OCI-LY7 (cell line): ENCODE measurements at regions not wholly inside any gene's neighbourhood (a gene's known extent, or its start where the extent isn't known, plus 50 kb on each side); places are given as distances from the start of the nearest gene placed in this dataset.

ENCODE experiments used
- BruUV-seq: library from RNA; stranded (reverse); fragments of 400-500 nt; replicated peaks from 2 replicates; lab custom pipeline; 2021; lab: Mats Ljungman, UMichigan
- CTCF ChIA-PET: fragments of 300-600 bp; sonication (Branson Sonifier 250); formaldehyde crosslinking; loops from one replicate; lab custom pipeline; 2022; ENCODE audit warnings: antibody characterized with exemption; ENCODE audit not compliant: unreplicated experiment; lab: Charles Lee
- POLR2A ChIA-PET: fragments of 300-600 bp; sonication (Branson Sonifier 250); formaldehyde crosslinking; loops from one replicate; lab custom pipeline; 2022; ENCODE audit warnings: antibody characterized with exemption; lab: Charles Lee
- DNase-seq: peaks from one replicate; pipeline ENCODE4 v3.0.0-alpha.2; 2015; ENCODE audit warnings: low spot score
- H2AFZ ChIP-seq: fragments of 200-600 bp; sonication (generic), shearing (Covaris generic); 2 replicates; pipeline ENCODE4 v1.6.1; 2014; ENCODE audit warnings: mild to moderate bottlenecking, antibody characterized with exemption, low read length, moderate library complexity
- H3K27ac ChIP-seq: fragments of 200-600 bp; sonication (generic); 2 replicates; pipeline ENCODE4 v1.5.1; 2014; ENCODE audit warnings: mixed run types, low read depth, mild to moderate bottlenecking, moderate library complexity, low read length, inconsistent platforms; ENCODE audit not compliant: poor library complexity, severe bottlenecking
- H3K36me3 ChIP-seq: fragments of 200-600 bp; sonication (generic); 2 replicates; pipeline ENCODE4 v1.6.1; 2014; ENCODE audit warnings: mild to moderate bottlenecking, antibody characterized with exemption, low read length, moderate library complexity, mixed read lengths; ENCODE audit not compliant: insufficient read depth
- H3K4me1 ChIP-seq: fragments of 200-600 bp; sonication (generic); 2 replicates; pipeline ENCODE4 v1.5.1; 2014; ENCODE audit warnings: mild to moderate bottlenecking, low read length; ENCODE audit not compliant: insufficient read depth, poor library complexity, severe bottlenecking
- H3K4me2 ChIP-seq: fragments of 200-600 bp; sonication (generic); 2 replicates; pipeline ENCODE4 v1.6.1; 2014; ENCODE audit warnings: mild to moderate bottlenecking, low read length
- H3K4me3 ChIP-seq: fragments of 200-600 bp; sonication (generic); 2 replicates; pipeline ENCODE4 v1.5.1; 2014; ENCODE audit warnings: mild to moderate bottlenecking, low read depth, low read length; ENCODE audit not compliant: poor library complexity, severe bottlenecking
- H3K79me2 ChIP-seq: fragments of 200-600 bp; sonication (generic); 2 replicates; pipeline ENCODE4 v1.6.1; 2016; ENCODE audit warnings: low read depth, mild to moderate bottlenecking, low read length, moderate library complexity, mixed read lengths; ENCODE audit not compliant: insufficient read depth
- H3K9me2 ChIP-seq: fragments of 200-600 bp; sonication (generic); 2 replicates; pipeline ENCODE4 v1.6.1; 2016; ENCODE audit warnings: mild to moderate bottlenecking, low read length, mixed read lengths; ENCODE audit not compliant: insufficient read depth
- H3K9me3 ChIP-seq: fragments of 200-600 bp; sonication (generic); 2 replicates; pipeline ENCODE4 v1.6.1; 2014; ENCODE audit warnings: mild to moderate bottlenecking, mixed run types, low read length, mixed read lengths
- H4K20me1 ChIP-seq: fragments of 200-600 bp; sonication (generic); 2 replicates; pipeline ENCODE4 v1.6.1; 2014; ENCODE audit warnings: mild to moderate bottlenecking, antibody characterized with exemption, low read length, moderate library complexity, mixed read lengths; ENCODE audit not compliant: insufficient read depth
- EZH2phosphoT487 ChIP-seq: fragments of 200-600 bp; sonication (generic); IDR thresholded peaks from 2 replicates; pipeline ENCODE4 v1.6.1; 2018; ENCODE audit warnings: low read depth, borderline replicate concordance, mild to moderate bottlenecking, mixed run types, antibody characterized with exemption, low read length, moderate library complexity, mixed read lengths
- intact Hi-C: fragments of 100-400 bp; cut with micrococcal nuclease; formaldehyde crosslinking; loops from one replicate; pipeline ENCODE4 v1.10.0; 2022; ENCODE audit not compliant: unreplicated experiment
- TF ChIP-seq, protein P1 (sequence below): fragments of 200-600 bp; sonication (generic); conservative IDR thresholded peaks from 2 replicates; pipeline ENCODE4 v1.5.1; 2014; ENCODE audit warnings: mild to moderate bottlenecking, antibody characterized with exemption, low read length, moderate library complexity, mixed read lengths

DNA sequence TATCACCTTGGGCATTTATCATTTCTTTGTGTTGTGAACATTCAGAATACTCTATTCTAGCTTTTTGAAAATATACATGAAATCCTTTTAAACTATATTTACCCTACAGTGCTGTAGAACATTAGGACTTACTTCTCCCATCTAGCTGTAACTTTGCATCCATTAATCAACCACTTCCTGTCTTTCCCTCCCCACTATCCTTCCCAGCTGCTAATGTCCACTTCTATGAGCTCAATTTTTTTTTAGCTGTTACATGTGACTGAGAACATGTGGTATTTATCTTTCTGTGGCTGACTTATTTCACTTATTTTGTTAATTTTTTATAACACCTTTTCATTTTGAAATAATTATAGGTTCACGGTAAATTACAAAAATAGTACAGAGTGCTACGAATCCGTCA, 136.0 kb downstream of the LMNTD1 start:
- intact Hi-C loops = no loop called here
- Histone ChIP-seq H3K27ac (no peak overlapping the region), H3K4me3 (no peak overlapping the region), H2AFZ (no peak overlapping the region), H3K4me2 (no peak overlapping the region), H4K20me1 (no peaks in the 10 kb centered on the region), H3K79me2 (no peaks in the 10 kb centered on the region), H3K36me3 (no peaks in the 10 kb centered on the region), H3K9me3 (no peaks in the 10 kb centered on the region), H3K4me1 (peaks cover 23% of the 10 kb centered on the region), H3K9me2 (no peaks in the 10 kb centered on the region)
- TF ChIP-seq, protein P1, sequence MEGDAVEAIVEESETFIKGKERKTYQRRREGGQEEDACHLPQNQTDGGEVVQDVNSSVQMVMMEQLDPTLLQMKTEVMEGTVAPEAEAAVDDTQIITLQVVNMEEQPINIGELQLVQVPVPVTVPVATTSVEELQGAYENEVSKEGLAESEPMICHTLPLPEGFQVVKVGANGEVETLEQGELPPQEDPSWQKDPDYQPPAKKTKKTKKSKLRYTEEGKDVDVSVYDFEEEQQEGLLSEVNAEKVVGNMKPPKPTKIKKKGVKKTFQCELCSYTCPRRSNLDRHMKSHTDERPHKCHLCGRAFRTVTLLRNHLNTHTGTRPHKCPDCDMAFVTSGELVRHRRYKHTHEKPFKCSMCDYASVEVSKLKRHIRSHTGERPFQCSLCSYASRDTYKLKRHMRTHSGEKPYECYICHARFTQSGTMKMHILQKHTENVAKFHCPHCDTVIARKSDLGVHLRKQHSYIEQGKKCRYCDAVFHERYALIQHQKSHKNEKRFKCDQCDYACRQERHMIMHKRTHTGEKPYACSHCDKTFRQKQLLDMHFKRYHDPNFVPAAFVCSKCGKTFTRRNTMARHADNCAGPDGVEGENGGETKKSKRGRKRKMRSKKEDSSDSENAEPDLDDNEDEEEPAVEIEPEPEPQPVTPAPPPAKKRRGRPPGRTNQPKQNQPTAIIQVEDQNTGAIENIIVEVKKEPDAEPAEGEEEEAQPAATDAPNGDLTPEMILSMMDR = no peak
- no peak for TF ChIP-seq EZH2phosphoT487
- ChIA-PET POLR2A (no interaction called here), CTCF (no interaction called here)
- no peak for DNase-seq
- BruUV-seq = no TSS peak

DNA sequence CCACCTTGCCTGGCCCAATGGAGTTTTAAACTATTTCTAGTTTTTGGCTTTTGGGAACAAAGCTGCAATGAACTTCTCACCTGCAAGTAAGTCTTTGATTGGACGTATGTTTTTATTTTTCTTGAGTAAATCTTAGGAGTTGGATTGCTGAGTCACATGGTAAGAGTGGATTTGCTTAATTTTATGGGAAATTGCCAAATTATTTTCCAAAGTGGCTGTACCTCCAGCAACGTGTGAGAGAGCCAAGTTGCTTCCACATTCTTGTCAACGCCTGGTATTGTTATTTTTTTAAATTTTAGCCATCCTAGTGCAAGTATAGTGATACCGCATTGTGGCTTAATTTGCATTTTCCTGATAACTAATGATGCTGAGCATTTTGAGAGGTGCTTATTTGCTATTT, 136.6 kb downstream of the LMNTD1 start:
- CTCF ChIA-PET = no interaction called here
- BruUV-seq = no TSS peak
- no peak overlapping the region for H3K27ac ChIP-seq
- no peaks in the 10 kb centered on the region for H3K9me3 ChIP-seq
- H3K36me3 ChIP-seq = no peaks in the 10 kb centered on the region
- H3K4me2 ChIP-seq = no peak overlapping the region
- DNase-seq = no peak
- intact Hi-C loops = no loop called here
- H2AFZ ChIP-seq = no peak overlapping the region
- H3K4me1 ChIP-seq = peaks cover 24% of the 10 kb centered on the region
- H3K9me2 ChIP-seq = no peaks in the 10 kb centered on the region
- TF ChIP-seq, protein P1 = no peak
- TF ChIP-seq EZH2phosphoT487 = no peak
- no peak overlapping the region for H3K4me3 ChIP-seq
- H4K20me1 ChIP-seq = no peaks in the 10 kb centered on the region
- POLR2A ChIA-PET = no interaction called here
- H3K79me2 ChIP-seq = no peaks in the 10 kb centered on the region

DNA sequence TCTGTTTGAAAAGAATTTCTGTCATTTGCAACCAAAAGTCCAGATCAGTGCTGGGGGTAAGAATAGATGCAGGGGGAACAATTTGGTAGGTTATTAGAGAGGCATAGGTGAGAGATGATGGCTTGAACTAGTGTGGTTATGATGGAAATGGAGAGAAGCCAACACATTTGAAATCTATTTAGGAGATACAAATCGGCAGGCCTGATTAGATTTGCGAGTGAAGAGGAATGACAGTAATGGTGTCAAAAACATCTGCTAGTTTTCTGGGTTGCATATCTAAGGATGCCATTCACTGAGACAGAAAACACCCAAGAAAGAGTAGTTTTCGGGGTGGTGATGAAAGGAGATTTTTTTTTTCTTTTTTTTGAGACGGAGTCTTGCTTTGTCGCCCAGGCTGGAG, 138.1 kb downstream of the LMNTD1 start:
- POLR2A ChIA-PET = interaction anchor here (0.6 kb wide), 1 partner anchor 537 kb away, joined by 7 read pairs; no protein-coding TSS in a partner anchor
- CTCF ChIA-PET = no interaction called here
- Histone ChIP-seq H3K27ac (no peak overlapping the region), H3K4me1 (peaks cover 24% of the 10 kb centered on the region), H4K20me1 (no peaks in the 10 kb centered on the region), H3K4me2 (no peak overlapping the region), H3K79me2 (no peaks in the 10 kb centered on the region), H2AFZ (no peak overlapping the region), H3K9me2 (no peaks in the 10 kb centered on the region), H3K4me3 (no peak overlapping the region), H3K36me3 (no peaks in the 10 kb centered on the region), H3K9me3 (no peaks in the 10 kb centered on the region)
- intact Hi-C loops = no loop called here
- no TSS peak for BruUV-seq
- DNase-seq = no peak
- TF ChIP-seq, protein P1 = no peak
- TF ChIP-seq EZH2phosphoT487 = no peak
